ENCODE measurements at regions not wholly inside any gene's neighbourhood (a gene's known extent, or its start where the extent isn't known, plus 50 kb on each side); places are given as distances from the start of the nearest gene placed in this dataset.

GRCh38 chr5:10045376-10045775 lies 204.3 kb downstream of the ATPSCKMT start:
- no peak for TF ChIP-seq CTCF (IDR thresholded peaks at IDR 0.05; ENCODE audit: insufficient read depth, low read length, poor library complexity, severe bottlenecking)
- DNase-seq (ENCODE audit: low read depth) = no peak
- Histone ChIP-seq H3K36me3 (ENCODE audit: control insufficient read depth, insufficient read depth, low read length) (no peaks in the 10 kb centered on the region), H3K4me3 (ENCODE audit: low read depth, low read length) (no peak overlapping the region), H3K27me3 (ENCODE audit: control insufficient read depth, insufficient read depth, low read length) (no peaks in the 10 kb centered on the region)

DNA sequence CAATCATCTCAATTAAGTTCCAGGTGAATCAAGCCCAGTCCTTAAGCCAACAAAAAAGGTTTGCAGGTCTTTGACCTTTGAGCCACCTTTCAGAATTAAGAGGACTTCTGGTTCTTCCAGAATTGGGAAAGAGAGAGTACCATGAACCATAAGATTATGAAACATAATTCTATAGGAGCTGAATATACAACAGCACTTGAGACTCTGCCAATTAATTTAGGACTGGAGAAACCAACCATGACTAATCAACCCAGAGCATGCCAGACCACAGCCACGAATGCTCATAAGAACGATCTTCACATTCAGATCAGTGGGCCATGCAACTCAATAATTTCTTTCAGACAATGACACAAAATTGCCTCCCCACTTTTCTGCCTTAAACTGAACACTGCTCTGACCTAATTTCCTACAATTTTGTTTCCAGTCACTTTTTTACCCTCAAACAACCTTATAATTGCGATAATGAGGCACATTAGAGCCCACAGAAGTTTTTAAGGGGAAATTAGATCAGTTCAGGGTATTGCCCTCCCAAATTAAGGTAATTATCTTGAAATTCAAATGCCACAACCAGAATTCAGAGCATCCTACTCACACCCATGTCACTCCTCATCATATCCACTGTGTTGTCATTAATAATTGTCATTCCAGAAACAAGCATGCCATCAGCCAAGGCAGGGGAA lies 213.4 kb downstream of the ATPSCKMT start:
- no peak for DNase-seq (ENCODE audit: low read depth)
- Histone ChIP-seq H3K36me3 (ENCODE audit: control insufficient read depth, insufficient read depth, low read length) (no peaks in the 10 kb centered on the region), H3K27me3 (ENCODE audit: control insufficient read depth, insufficient read depth, low read length) (no peaks in the 10 kb centered on the region), H3K4me3 (ENCODE audit: low read depth, low read length) (no peak overlapping the region)
- no peak for TF ChIP-seq CTCF (IDR thresholded peaks at IDR 0.05; ENCODE audit: insufficient read depth, low read length, poor library complexity, severe bottlenecking)

DNA sequence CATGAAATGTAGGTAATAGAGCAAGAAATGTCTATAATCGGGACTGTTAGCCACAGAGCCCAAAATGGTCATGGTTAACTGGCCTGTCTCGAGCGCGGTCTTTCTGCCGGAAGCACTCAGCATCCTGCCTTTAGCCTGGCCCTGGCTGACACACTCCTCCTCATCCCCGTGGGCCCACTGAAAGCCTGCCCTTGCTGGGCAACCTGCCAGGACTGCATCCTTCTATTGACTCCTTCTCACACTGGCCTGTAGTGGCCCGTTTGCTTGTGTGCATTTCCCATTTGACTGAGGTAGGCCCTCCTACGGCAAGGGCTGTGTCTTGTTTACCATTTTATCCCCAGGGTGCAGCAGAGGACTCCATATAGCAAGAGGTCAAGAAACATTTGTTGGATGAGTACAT lies 215.7 kb downstream of the ATPSCKMT start:
- Histone ChIP-seq H3K36me3 (ENCODE audit: control insufficient read depth, insufficient read depth, low read length) (no peaks in the 10 kb centered on the region), H3K27me3 (ENCODE audit: control insufficient read depth, insufficient read depth, low read length) (no peaks in the 10 kb centered on the region), H3K4me3 (ENCODE audit: low read depth, low read length) (no peak overlapping the region)
- no peak for TF ChIP-seq CTCF (IDR thresholded peaks at IDR 0.05; ENCODE audit: insufficient read depth, low read length, poor library complexity, severe bottlenecking)
- DNase-seq (ENCODE audit: low read depth) = no peak

- Histone ChIP-seq H3K36me3 (ENCODE audit: control insufficient read depth, insufficient read depth, low read length) (no peaks in the 10 kb centered on the region), H3K27me3 (ENCODE audit: control insufficient read depth, insufficient read depth, low read length) (no peaks in the 10 kb centered on the region), H3K4me3 (ENCODE audit: low read depth, low read length) (no peak overlapping the region)
- no peak for TF ChIP-seq CTCF (IDR thresholded peaks at IDR 0.05; ENCODE audit: insufficient read depth, low read length, poor library complexity, severe bottlenecking)
- DNase-seq (ENCODE audit: low read depth) = no peak
Observed at GRCh38 chr5:10031817-10032216, 217.9 kb downstream of the ATPSCKMT start.

- Histone ChIP-seq H3K4me3 (ENCODE audit: low read depth, low read length) (no peak overlapping the region), H3K36me3 (ENCODE audit: control insufficient read depth, insufficient read depth, low read length) (no peaks in the 10 kb centered on the region), H3K27me3 (ENCODE audit: control insufficient read depth, insufficient read depth, low read length) (no peaks in the 10 kb centered on the region)
- DNase-seq (ENCODE audit: low read depth) = no peak
- peak; percentile 33 for TF ChIP-seq CTCF (IDR thresholded peaks at IDR 0.05; ENCODE audit: insufficient read depth, low read length, poor library complexity, severe bottlenecking)
Observed at GRCh38 chr5:10030219-10030831, 219.4 kb downstream of the ATPSCKMT start.

GRCh38 chr5:10023494-10023893 lies 226.2 kb downstream of the ATPSCKMT start:
- TF ChIP-seq CTCF (IDR thresholded peaks at IDR 0.05; ENCODE audit: insufficient read depth, low read length, poor library complexity, severe bottlenecking) = no peak

More at GRCh38 chr5:10023494-10023893, 226.2 kb downstream of the ATPSCKMT start:
- DNase-seq (ENCODE audit: low read depth) = no peak
- Histone ChIP-seq H3K36me3 (ENCODE audit: control insufficient read depth, insufficient read depth, low read length) (no peaks in the 10 kb centered on the region), H3K27me3 (ENCODE audit: control insufficient read depth, insufficient read depth, low read length) (no peaks in the 10 kb centered on the region), H3K4me3 (ENCODE audit: low read depth, low read length) (no peak overlapping the region)

Data from kidney epithelial cell (primary cell).